ENCODE measurements at regions not wholly inside any gene's neighbourhood (a gene's known extent, or its start where the extent isn't known, plus 50 kb on each side); places are given as distances from the start of the nearest gene placed in this dataset.
"Not testable (repeated sequence)": the region's sequence is repeated elsewhere in the genome, so short reads cannot be mapped to it uniquely, and the experiment has no call there.

DNA sequence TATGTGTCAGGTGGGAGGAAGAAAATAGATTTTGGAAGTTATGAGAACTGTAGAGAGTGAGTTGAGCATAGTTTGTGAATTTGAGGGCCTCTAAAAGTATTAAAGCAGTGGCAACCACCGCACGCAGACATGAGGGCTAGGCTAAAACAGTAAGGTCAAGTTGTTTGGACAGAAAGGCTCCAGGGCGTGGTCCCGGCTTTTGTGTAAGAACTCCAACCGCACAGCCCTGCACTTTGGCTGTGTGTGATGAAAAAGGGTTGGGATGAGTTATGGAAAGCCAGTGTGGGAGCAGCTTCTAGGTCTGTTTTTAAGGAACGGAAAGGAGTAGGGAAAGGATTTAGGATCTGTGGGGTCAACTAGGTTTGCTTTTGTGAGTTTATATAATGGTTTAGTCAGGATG, 50.5 kb upstream of the SERPINE2 start:
- TF ChIP-seq POLR2AphosphoS5, TAF1, POLR2A (IDR thresholded peaks at IDR 0.05; ENCODE audit: low read depth, low read length): not testable (repeated sequence)
